T47D (cell line): ENCODE measurements at regions not wholly inside any gene's neighbourhood (a gene's known extent, or its start where the extent isn't known, plus 50 kb on each side); places are given as distances from the start of the nearest gene placed in this dataset.

Experiments
- DNase-seq, 2 experiments: peaks; one replicate each; pipeline versions ENCODE4 v3.0.0 to v3.0.0-alpha.2; 2011 to 2012; ENCODE audit warnings: low read depth in 1 of 2, low spot score in 1 of 2
- JUND ChIP-seq: IDR thresholded peaks from 2 replicates; pipeline ENCODE4 v1.6.1; 2012; ENCODE audit warnings: low read depth
- in situ Hi-C: cut with HindIII; loops from 2 replicates; pipeline ENCODE4 v1.10.0; 2016; ENCODE audit warnings: low sequenced_read_pairs, low pct_unique_long_range_greater_than_20kb

DNA sequence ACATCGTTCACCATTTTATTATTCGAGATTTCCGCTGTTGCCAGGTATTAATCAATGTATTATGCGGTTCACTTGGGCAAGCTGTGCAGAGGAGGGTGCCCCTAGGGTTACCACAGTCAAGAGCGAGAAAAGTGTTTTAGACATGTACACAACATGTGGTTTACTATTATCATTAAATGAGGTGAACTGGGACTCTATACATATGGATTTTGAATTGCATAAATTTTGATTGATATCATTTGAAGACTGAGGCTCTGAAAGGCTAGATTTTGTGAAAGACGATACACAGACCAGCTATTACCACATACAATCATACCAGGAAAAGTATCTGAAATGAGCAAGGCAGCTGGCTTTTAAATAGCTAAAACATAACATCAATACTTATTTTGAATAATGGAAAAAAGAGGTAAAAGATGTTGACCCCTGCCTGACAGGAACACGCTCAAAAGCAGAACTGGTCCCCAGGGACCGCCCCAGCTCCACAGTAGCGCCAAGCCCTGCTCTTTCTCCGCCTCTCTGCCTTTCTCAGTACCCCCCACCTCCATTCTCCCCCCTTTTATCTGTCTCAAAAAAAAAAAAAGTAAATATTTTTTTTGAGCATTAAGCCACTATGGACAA lies 413.4 kb upstream of the MKI67 start:
- DNase-seq, result no peak
- no peak for TF ChIP-seq JUND
- in situ Hi-C loops, result no loop called here

DNA sequence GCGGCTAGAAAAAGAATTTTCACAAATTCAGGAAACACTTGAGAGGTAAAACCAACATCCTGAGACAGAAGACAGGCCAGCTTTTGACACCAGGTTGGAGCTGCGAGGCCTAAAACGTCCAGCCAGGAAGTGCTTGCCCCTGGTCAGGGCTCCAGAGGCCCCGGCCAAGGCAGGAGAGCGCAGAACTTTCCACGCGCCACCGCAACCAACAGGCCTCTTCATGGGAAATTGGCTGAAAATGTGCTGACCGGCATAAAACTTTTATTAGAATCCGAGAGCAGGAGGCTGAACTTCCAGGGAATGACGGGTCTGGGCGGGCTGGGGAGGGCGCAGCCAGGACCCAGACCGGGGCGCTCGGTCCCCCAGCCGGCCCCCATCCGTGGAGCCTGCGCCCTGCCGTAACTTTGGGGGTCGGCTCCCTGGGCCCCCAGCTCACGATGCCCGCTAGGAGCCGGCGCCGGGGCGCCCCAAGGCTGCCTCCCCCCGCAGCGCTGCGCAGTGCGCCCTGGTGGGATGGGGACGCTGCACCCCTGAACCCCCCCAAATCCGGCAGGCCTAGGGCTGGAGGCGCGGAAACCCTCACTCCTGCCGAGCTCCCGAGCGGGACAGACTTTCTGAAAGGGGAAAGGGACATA lies 414.0 kb upstream of the MKI67 start:
- DNase-seq, result no peak
- TF ChIP-seq JUND, result no peak
- in situ Hi-C loops, result no loop called here

DNA sequence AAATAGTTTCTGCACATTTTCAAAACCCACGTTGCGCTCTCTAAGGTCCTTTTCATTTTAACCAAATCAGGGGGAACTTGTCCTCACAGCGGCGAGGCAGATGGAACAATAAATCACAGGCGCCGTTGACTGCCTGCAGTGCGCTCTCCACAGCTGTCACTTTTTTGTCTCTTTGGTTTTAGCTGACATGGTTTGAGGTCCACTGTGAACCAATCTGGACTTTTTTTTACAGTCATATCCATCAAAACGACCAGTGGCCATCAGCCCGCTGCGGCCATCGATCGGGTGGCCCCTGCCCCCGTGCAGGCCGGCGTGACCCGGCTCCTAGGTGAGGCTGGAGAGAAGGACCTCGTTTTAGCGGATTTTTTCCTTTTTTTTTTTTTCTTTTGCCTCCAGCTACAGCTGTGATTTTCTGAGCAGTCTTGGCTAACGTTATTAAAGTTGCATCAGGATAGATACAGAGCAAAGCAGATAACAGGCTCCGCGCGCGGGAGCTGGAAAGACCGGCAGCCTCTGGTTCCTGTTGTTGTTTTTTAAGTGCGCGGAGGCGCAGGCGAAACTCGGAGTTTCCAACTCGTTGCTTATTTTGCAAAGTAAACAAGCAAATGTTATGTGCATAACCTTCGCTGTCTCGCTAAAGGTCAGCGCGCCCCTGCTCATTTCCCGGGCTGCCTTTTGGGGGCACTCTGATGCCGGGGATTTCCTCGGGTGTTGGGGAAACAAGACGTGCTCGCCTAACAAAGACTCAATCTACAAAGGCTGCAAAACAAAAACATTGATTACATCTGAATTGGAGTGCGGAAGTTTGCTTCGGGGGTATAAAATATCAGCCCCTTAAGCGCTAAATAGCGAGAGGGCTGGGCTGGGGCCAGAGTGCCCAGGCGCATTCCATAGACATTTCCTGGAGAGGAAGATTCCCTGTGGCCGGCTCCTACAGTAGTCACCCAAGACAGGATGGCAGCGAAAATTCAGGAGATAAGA lies 414.8 kb upstream of the MKI67 start:
- no peak for TF ChIP-seq JUND
- peak in 1 of 2 experiments; percentile 15 for DNase-seq
- in situ Hi-C loops, result no loop called here

DNA sequence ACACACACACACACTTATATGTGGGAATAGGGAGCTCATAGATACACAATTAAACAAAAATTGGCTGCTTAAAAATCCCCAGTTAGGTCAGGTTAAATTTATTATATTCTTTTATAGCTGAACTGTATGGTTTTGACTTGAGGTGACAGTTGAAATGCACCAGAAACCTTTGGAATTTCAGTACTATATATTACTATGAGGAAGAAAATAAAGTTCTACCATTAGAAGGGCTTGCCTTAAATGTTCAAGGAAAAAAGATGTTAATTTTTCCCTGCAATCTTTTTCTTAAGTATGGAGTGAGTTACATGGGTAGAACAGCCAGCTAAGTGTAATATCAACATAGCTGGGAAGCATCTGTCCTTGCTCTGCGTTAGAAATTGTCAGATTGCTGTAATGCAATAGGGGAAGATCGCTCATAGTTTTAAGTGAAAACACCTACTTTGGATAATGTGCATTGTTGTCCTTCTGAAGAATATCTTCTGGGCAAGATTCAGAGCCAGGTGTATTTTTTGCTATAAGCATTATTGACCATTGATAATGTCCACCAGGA lies 415.8 kb upstream of the MKI67 start:
- in situ Hi-C loops, result no loop called here
- TF ChIP-seq JUND, result no peak

DNA sequence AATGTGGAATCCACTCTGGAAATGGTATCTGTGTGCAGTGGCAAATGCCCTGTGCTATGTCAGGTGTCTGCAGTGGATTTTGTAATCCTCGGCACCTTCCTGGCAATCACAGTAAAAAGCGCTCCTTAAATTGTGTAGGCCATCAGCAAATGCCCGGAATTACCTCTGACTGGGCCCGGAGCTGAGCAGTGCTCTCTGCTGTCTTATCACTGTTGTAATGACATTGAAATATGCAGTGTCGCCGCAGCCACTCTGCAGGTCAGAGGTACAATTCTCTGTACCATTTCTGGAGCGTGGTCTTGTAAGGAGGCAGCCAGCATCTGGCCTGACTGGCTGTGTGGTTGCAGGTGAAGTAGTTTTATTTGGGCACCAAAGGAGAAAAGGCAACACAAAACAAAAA lies 416.4 kb upstream of the MKI67 start:
- in situ Hi-C loops, result no loop called here
- no peak for DNase-seq
- no peak for TF ChIP-seq JUND

More for the DNA sequence above, 415.8 kb upstream of the MKI67 start:
- no peak for DNase-seq

DNA sequence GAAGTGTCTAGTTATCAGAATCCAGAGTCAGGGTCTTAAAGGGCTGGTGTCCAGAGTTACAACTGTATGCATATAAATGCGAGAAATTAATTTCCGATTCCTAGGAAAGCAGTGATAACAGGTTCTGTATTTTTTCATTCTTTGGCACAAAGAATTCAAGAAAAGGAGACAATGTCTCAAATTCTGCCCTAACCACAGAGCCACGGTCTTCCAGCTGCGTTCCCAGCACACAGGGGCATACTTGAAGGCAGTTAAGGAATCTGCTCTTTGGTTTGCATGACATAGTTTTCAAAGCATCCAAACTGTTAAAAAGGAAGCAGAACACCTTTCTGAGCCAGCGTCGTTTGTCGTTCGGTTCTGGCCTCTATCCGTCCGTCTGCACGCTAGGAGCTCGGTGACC lies 416.9 kb upstream of the MKI67 start:
- in situ Hi-C loops, result no loop called here

DNA sequence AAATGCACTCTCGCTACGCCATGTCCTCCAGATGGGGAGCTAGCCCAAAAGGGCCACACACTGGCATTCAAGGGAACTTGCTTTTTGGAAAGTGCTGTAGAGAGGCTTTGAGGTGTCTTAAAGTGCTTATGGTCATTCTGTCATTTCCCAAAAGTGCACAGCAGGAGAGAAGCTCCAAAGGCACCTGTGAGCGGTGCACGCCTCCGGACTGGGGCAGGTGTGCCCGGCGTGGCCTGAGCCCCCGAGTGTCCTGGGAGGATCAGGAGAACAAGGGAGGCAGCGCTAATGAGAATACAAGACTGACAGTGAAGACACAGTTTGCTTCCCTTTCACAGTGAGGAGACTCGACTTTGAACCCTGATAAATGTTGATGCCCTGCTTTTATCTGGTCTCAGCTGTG lies 419.0 kb upstream of the MKI67 start:
- no peak for DNase-seq
- no peak for TF ChIP-seq JUND
- in situ Hi-C loops, result no loop called here

More for the DNA sequence above, 416.9 kb upstream of the MKI67 start:
- no peak for DNase-seq
- TF ChIP-seq JUND, result no peak

DNA sequence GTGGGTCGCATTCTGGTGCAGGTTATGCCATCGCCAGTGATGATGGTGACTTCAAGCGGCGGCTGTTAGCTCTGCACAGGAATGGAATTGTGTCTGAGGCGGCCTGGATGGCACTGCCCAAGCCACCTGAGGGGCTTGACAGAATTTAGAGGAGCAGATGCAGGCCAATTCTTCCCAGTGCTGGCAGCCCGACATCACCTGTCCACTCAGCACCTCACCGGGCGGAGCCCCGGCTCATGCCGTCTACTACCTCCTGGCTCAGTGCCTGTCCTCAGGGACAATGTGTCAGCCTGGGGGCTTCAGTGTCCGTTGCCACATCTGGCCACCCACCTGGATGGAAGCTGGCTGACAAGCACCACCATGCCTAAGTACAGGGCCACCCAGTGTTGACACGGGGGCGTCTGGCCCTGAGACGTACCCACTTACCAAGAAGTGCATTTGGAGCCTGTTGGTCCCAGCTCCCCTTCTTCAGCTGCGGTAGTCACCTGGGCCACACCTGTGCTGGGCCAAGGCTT lies 420.5 kb upstream of the MKI67 start:
- no peak for TF ChIP-seq JUND
- DNase-seq, result no peak
- in situ Hi-C loops, result no loop called here

DNA sequence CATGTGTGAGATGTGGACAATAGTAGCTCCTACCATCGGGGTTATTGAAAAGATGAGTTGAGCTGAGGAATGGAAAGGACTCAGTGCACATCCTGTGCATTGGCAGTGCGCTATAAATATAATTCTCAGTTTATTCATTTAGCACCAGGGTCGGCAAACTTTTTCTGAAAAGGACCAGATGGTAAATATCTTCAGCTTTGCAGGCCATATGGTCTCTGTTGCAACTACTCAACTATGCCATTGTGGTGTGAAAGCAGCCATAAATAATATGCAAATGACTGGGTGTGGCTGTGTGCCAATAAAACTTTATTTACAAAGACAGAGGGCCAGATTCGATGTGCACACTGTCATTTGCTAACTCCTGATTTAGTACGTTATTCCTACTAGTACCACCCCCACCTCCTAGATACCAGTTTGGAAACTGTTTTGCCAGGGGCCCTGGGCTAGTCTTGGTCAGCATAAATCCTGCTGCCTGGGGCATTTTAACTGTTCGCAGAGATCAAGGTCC lies 422.9 kb upstream of the MKI67 start:
- TF ChIP-seq JUND, result no peak
- in situ Hi-C loops, result no loop called here
- no peak for DNase-seq

DNA sequence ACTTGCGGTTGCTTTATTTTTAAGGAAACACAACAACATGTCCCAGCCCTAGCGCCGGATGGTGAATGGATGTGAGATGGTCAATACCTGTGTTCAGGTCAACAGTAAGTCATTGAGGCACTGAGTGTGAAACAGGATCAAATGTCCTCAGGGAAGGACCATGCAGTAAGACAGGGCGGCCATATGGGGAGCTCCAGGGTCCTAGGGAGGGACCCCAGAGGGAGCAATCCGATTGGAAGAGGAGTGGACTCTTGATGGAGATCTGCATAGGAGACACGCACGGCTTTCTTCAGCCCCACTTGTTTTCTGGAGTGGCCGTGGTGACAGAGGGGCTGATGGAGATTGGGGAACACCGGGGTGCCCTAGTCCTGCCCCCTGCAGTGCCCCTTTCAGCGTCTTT lies 423.8 kb upstream of the MKI67 start:
- TF ChIP-seq JUND, result no peak
- in situ Hi-C loops, result no loop called here
- DNase-seq, result no peak

DNA sequence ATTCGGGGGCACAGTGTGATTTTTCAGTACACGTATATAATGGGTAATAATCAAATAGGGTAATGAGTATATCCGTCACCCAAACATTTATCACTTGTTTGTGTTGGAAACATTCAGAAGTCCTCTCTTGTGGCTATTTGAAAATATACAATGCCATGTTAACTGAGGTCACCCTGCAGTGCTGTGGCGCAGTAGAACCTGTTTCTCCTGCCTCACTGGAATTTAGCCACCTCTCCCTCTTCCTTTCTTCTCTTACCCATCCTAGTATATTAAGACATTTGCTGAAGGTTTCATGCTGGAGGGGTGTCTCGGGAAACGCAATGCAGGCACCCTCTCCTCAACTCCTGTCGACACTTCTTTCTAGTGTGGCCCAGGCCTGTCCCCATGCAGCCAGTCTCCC lies 425.3 kb upstream of the MKI67 start:
- in situ Hi-C loops, result no loop called here
- DNase-seq, result peak in 1 of 2 experiments; percentile 30
- no peak for TF ChIP-seq JUND

DNA sequence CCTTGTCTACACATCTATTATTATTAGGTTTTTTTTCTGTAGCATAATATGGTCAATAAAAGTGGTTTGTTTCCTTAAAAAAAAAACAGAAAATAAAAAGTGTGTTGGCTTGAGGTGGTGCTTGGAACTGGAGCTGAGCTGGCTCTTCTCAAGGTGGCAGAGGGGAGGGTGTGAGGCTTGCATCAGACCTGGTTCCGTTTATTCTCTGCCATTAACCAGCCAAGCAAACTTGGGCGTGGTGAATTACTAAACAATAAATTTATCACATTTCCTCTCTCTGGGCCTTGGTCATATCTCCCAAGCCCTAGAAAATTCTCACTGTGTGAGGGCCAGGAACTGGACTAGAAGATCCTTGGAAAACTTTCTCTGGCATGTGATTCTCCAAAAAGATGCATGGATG lies 427.5 kb upstream of the MKI67 start:
- no peak for DNase-seq
- in situ Hi-C loops, result no loop called here
- TF ChIP-seq JUND, result no peak
